CD14-positive monocyte (primary cell): ENCODE measurements at regions not wholly inside any gene's neighbourhood (a gene's known extent, or its start where the extent isn't known, plus 50 kb on each side); places are given as distances from the start of the nearest gene placed in this dataset.

Experiments
- DNase-seq, 3 donors: peaks; one replicate each; pipeline ENCODE4 v3.0.0-alpha.2; 2011 to 2022
- H2AFZ ChIP-seq: 2 replicates; pipeline ENCODE4 v1.6.0; 2012; ENCODE audit warnings: mild to moderate bottlenecking, low read depth, low read length, inconsistent platforms; ENCODE audit not compliant: insufficient read depth, poor library complexity, severe bottlenecking
- H3K27ac ChIP-seq, 2 donors: 1 replicate in 1 of 2; 2 replicates in 1 of 2; pipeline ENCODE4 v1.5.1; 2012 to 2013; ENCODE audit warnings: low read length in 2 of 2, control low read depth in 1 of 2, inconsistent platforms in 1 of 2, low read depth in 1 of 2, mild to moderate bottlenecking in 1 of 2
- H3K27me3 ChIP-seq, 2 donors: one replicate each; pipeline versions ENCODE4 v1.6.0 to v1.6.1; 2011 to 2013; ENCODE audit warnings: low read length in 2 of 2; ENCODE audit not compliant: control insufficient read depth in 2 of 2, insufficient read depth in 2 of 2
- H3K36me3 ChIP-seq, 2 donors: replicated peaks in 1 of 2; 1 replicate in 1 of 2; 2 replicates in 1 of 2; pipeline versions ENCODE4 v1.5.1 to v1.6.1; 2012 to 2013; ENCODE audit warnings: low read length in 2 of 2, control low read depth in 1 of 2, inconsistent platforms in 1 of 2, mild to moderate bottlenecking in 1 of 2; ENCODE audit not compliant: insufficient read depth in 2 of 2, control insufficient read depth in 1 of 2
- H3K4me1 ChIP-seq, 2 donors: 1 replicate in 1 of 2; 2 replicates in 1 of 2; pipeline versions ENCODE4 v1.5.1 to v1.6.1; 2012 to 2013; ENCODE audit warnings: low read length in 2 of 2, control low read depth in 1 of 2, inconsistent platforms in 1 of 2, mild to moderate bottlenecking in 1 of 2, moderate library complexity in 1 of 2; ENCODE audit not compliant: insufficient read depth in 2 of 2, control insufficient read depth in 1 of 2
- H3K4me2 ChIP-seq: replicated peaks from 2 replicates; pipeline ENCODE3; 2012; ENCODE audit warnings: low read length, moderate library complexity, mild to moderate bottlenecking; ENCODE audit not compliant: poor library complexity, severe bottlenecking; ENCODE audit errors: extremely low read depth
- H3K4me3 ChIP-seq, 3 experiments: fragments of 200-600 bp in 1 of 3; sonication (generic) in 1 of 3; replicated peaks in 1 of 3; 1 replicate in 2 of 3; 2 replicates in 1 of 3; pipeline ENCODE4 v1.5.1; 2011 to 2013; ENCODE audit warnings: low read length in 3 of 3, mild to moderate bottlenecking in 3 of 3, control low read depth in 2 of 3, low read depth in 2 of 3, inconsistent platforms in 1 of 3, moderate library complexity in 1 of 3
- H3K79me2 ChIP-seq: 2 replicates; pipeline ENCODE4 v1.6.0; 2012; ENCODE audit warnings: mild to moderate bottlenecking, control low read depth, inconsistent platforms, low read length, moderate library complexity; ENCODE audit not compliant: insufficient read depth
- H3K9ac ChIP-seq: 2 replicates; pipeline ENCODE4 v1.6.0; 2017; ENCODE audit warnings: low read length, mild to moderate bottlenecking; ENCODE audit not compliant: insufficient read depth, poor library complexity, severe bottlenecking
- H3K9me3 ChIP-seq, 2 donors: replicated peaks in 1 of 2; 1 replicate in 1 of 2; 2 replicates in 1 of 2; pipeline versions ENCODE4 v1.5.1 to v1.6.1; 2012 to 2013; ENCODE audit warnings: low read length in 2 of 2, control low read depth in 1 of 2; ENCODE audit not compliant: control insufficient read depth in 1 of 2, insufficient read depth in 1 of 2
- H4K20me1 ChIP-seq: 2 replicates; pipeline ENCODE4 v1.6.0; 2012; ENCODE audit warnings: mild to moderate bottlenecking, low read length, control low read depth, moderate library complexity; ENCODE audit not compliant: insufficient read depth
- H3K27ac Mint-ChIP-seq, 7 donors: one replicate each; pipeline ENCODE4 v1.8.0; 2020; ENCODE audit warnings: mild to moderate bottlenecking in 7 of 7, mixed read lengths in 7 of 7, moderate library complexity in 6 of 7, inconsistent platforms in 2 of 7
- H3K27me3 Mint-ChIP-seq, 3 donors: one replicate each; pipeline ENCODE4 v1.8.0; 2021 to 2022; ENCODE audit warnings: low read depth in 3 of 3, mild to moderate bottlenecking in 3 of 3, mixed read lengths in 3 of 3, moderate library complexity in 3 of 3, inconsistent platforms in 1 of 3
- H3K36me3 Mint-ChIP-seq, 2 donors: one replicate each; pipeline ENCODE4 v1.8.0; 2020; ENCODE audit warnings: mixed read lengths in 2 of 2, inconsistent platforms in 1 of 2, mild to moderate bottlenecking in 1 of 2
- H3K4me1 Mint-ChIP-seq: one replicate; pipeline ENCODE4 v1.8.0; 2020; ENCODE audit warnings: mild to moderate bottlenecking, mixed read lengths
- H3K4me3 Mint-ChIP-seq, 2 donors: one replicate each; pipeline ENCODE4 v1.8.0; 2020; ENCODE audit warnings: mild to moderate bottlenecking in 2 of 2, mixed read lengths in 2 of 2, moderate library complexity in 1 of 2
- H3K9me3 Mint-ChIP-seq, 7 donors: one replicate each; pipeline ENCODE4 v1.8.0; 2020 to 2022; ENCODE audit warnings: mixed read lengths in 7 of 7, mild to moderate bottlenecking in 6 of 7, moderate library complexity in 6 of 7, inconsistent platforms in 2 of 7
- WGBS: methylation state at CpG from one replicate; pipeline ENCODE4 v1.1.5; 2013; ENCODE audit warnings: missing lambda C conversion rate; ENCODE audit not compliant: insufficient coverage; 5-methylcytosine and 5-hydroxymethylcytosine counted together
- intact Hi-C, 2 donors: fragments of 100-400 bp; cut with micrococcal nuclease; formaldehyde crosslinking; loops; one replicate each; pipeline versions ENCODE4 v1.15.0 to v1.15.1; 2023
- TF ChIP-seq, protein P1 (sequence below): fragments of 200-600 bp; IDR thresholded peaks from one replicate; pipeline ENCODE4 v1.8.0; 2022; ENCODE audit warnings: antibody characterized with exemption, mild to moderate bottlenecking

- no peaks in the 10 kb centered on the region for H3K36me3 Mint-ChIP-seq
- no peaks in the 10 kb centered on the region for H3K79me2 ChIP-seq
- no peaks in the 10 kb centered on the region for H3K36me3 ChIP-seq
- intact Hi-C loops, result no loop called here
- H4K20me1 ChIP-seq, result no peaks in the 10 kb centered on the region
- H3K9me3 ChIP-seq, result no peaks in the 10 kb centered on the region
- H3K27ac ChIP-seq, result no peak overlapping the region
- TF ChIP-seq, protein P1, sequence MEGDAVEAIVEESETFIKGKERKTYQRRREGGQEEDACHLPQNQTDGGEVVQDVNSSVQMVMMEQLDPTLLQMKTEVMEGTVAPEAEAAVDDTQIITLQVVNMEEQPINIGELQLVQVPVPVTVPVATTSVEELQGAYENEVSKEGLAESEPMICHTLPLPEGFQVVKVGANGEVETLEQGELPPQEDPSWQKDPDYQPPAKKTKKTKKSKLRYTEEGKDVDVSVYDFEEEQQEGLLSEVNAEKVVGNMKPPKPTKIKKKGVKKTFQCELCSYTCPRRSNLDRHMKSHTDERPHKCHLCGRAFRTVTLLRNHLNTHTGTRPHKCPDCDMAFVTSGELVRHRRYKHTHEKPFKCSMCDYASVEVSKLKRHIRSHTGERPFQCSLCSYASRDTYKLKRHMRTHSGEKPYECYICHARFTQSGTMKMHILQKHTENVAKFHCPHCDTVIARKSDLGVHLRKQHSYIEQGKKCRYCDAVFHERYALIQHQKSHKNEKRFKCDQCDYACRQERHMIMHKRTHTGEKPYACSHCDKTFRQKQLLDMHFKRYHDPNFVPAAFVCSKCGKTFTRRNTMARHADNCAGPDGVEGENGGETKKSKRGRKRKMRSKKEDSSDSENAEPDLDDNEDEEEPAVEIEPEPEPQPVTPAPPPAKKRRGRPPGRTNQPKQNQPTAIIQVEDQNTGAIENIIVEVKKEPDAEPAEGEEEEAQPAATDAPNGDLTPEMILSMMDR, result no peak
- H3K4me1 Mint-ChIP-seq, result no peaks in the 10 kb centered on the region
- no peak overlapping the region for H3K4me3 Mint-ChIP-seq
- H3K4me3 ChIP-seq, result no peak overlapping the region
- no peak overlapping the region for H3K27ac Mint-ChIP-seq
- peaks cover 0 to 3% (median 0%) of the 10 kb centered on the region in 3 donors for H3K27me3 Mint-ChIP-seq
- no peak overlapping the region for H3K9ac ChIP-seq
- no peaks in the 10 kb centered on the region for H3K4me1 ChIP-seq
- peaks cover 2 to 9% (median 5%) of the 10 kb centered on the region in 7 donors for H3K9me3 Mint-ChIP-seq
- no peak for DNase-seq
- no peak overlapping the region for H2AFZ ChIP-seq
- H3K4me2 ChIP-seq, result no peak overlapping the region
- H3K27me3 ChIP-seq, result no peaks in the 10 kb centered on the region
- no CpG with 5 or more reads among the region's 1 CpG for WGBS
These were observed 73.4 kb upstream of the GPRIN3 start for GRCh38 chr4:89380980-89381379.

- peak overlapping the region in 1 of 7 donors; percentile 1 for H3K27ac Mint-ChIP-seq
- Histone ChIP-seq H3K4me2 (no peak overlapping the region), H3K9ac (no peak overlapping the region), H3K4me3 (no peak overlapping the region), H3K36me3 (no peaks in the 10 kb centered on the region), H2AFZ (no peak overlapping the region), H3K4me1 (no peaks in the 10 kb centered on the region), H3K27ac (no peak overlapping the region), H4K20me1 (no peaks in the 10 kb centered on the region), H3K27me3 (no peaks in the 10 kb centered on the region), H3K79me2 (no peaks in the 10 kb centered on the region), H3K9me3 (no peaks in the 10 kb centered on the region)
- no peaks in the 10 kb centered on the region for H3K36me3 Mint-ChIP-seq
- intact Hi-C loops, result no loop called here
- H3K9me3 Mint-ChIP-seq, result peaks cover 2 to 9% (median 5%) of the 10 kb centered on the region in 7 donors
- WGBS, result no CpG with 5 or more reads among the region's 1 CpG
- DNase-seq, result no peak
- no peak overlapping the region for H3K4me3 Mint-ChIP-seq
- peaks cover 0 to 3% (median 0%) of the 10 kb centered on the region in 3 donors for H3K27me3 Mint-ChIP-seq
- H3K4me1 Mint-ChIP-seq, result no peaks in the 10 kb centered on the region
- TF ChIP-seq, protein P1, result no peak
These were observed 72.0 kb upstream of the GPRIN3 start for GRCh38 chr4:89379511-89380044.
